EL (cell line): ENCODE measurements at regions not wholly inside any gene's neighbourhood (a gene's known extent, or its start where the extent isn't known, plus 50 kb on each side); places are given as distances from the start of the nearest gene placed in this dataset.
"Not testable (repeated sequence)": the region's sequence is repeated elsewhere in the genome, so short reads cannot be mapped to it uniquely, and the experiment has no call there.

ENCODE experiments used
- DNase-seq: peaks from one replicate; pipeline ENCODE4 v3.0.0-alpha.2; 2016

DNA sequence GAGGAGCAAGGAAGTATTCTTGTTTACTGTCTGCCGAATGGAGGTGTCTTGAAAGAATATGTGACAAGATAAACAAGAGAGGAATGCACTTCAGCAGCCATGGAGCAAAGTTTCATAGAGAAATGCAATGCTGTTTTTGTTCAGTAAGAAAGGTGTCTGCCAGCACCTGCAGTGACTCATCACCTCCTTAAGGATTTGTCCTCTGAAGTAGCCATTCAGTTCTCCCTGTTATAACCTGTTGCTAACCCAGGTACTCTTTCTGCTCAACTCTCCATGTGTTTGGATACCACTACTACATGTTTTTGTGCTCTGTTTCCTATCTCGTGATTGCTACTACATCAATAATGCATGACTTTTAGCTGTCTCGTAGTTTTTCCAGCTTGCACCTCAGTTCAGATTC is 328.9 kb downstream of the CHL1 start:
- DNase-seq = no peak

DNA sequence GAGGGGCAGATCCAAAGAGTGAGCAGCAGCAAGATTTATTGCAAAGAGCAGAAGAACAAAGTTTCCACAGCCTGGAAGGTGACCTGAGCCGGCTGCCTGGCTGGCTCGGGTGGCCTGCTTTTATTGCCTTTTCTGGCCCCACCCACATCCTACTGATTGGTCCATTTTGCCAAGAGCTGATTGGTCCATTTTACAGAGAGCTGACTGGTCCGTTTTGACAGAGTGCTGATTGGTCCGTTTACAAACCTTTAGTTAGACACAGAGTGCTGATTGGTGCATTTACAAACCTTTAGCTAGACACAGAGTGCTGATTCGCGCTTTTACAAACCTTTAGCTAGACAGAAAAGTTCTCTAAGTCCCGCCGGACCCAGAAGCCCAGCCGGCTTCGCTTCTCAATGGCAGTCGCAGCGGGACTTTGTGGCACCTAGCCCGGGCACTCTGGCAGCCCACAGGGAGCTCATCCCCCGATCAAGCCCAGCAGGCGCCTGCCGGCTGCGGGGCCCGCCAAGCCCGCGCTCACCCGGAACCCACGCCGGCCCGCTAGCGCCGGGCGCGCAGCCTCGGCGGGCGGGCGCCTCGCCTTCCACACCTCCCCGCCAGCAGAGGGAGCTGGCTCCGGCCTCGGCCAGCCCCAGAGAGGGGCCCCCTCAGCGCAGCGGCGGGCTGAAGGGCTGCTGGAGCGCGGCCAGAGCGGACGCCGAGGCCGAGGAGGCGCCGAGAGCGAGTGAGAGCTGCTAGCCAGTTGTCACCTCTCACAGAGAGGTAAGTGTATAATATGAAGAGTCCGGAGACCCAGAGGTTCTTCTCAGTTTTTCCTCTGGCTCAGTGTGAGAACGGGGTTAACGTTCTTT is 339.2 kb downstream of the CHL1 start:
- no peak for DNase-seq

- DNase-seq = no peak
These were observed 339.9 kb downstream of the CHL1 start for GRCh38 chr3:536417-536813.

DNA sequence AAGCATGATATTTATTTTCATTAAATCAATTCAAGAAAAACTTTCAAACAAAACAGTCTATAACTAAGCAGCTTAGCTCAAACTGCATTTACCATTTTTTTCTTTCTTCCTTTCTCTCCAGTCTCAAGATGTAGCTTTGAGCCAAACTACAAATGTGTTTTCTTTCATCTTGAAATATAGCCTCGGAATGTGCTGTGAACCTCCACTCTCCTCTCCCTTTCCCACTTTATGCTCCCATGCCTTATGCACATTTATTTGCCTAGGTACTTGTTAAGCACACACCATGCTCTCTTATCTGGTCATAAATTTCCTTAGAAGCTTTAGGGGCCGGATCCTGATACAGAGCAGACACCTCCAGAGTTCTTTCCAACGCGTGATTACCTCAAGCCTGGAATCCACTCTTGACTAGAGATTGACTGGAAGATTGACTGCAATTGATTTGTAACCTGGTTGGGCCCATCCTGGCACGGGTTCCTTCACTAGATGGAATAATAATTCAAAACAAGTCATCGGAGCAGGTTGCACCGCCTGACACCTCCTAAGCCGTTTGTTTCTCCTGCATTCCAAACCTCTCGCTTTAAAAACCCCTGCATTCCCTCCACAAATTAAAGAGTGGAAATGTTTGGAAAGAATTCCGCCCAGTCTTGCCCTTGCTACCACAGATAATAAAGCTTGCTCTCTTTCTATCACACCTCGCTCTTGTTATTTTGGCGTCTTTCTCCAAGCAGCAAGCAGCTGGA is 344.7 kb downstream of the CHL1 start:
- no peak for DNase-seq

GRCh38 chr3:542021-542420 is 345.5 kb downstream of the CHL1 start:
- no peak for DNase-seq

- DNase-seq = no peak
These were observed 353.1 kb downstream of the CHL1 start for GRCh38 chr3:549636-550035.

DNA sequence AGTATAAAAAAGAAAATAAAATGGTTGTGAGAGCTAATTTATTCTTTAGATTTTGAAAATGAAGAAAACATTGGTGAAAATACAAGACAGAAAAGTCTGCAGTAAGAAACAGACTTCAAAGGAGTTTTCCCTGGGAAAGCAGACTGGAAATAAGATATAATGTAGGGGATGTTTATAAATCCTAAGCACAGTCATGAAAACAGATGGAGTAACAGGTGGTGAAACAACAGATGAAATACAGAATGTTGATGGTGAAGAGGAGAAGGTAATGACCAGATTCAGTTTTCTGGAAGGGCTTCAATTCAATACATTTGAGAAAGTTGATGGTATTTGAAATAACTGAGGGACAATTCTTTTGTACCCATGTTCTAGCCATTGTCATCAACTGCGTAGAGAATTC is 353.9 kb downstream of the CHL1 start:
- no peak for DNase-seq

- DNase-seq = no peak
These were observed 361.4 kb downstream of the CHL1 start for GRCh38 chr3:557972-558371.

- no peak for DNase-seq
These were observed 371.1 kb downstream of the CHL1 start for GRCh38 chr3:567488-568185.

DNA sequence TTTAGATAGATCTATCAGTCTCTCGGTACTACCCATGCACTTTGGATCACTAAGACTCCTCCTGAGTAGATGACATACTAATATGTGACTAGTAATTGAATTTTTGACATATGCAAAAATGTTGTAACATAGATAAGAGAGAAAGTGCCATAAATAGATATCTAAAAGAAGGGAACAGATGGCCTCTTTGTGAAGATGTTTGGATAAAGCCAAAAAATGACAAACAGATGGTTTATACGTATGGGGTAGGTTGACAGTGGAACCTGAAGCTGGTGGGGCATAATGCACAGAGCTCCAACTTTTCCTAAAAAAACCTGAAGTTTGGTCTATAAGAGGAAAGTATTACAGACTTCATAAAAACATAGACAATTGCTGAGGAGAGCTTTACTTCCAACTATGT is 383.0 kb downstream of the CHL1 start:
- DNase-seq = not testable (repeated sequence)

GRCh38 chr3:589066-589465 is 392.5 kb downstream of the CHL1 start:
- not testable (repeated sequence) for DNase-seq

DNA sequence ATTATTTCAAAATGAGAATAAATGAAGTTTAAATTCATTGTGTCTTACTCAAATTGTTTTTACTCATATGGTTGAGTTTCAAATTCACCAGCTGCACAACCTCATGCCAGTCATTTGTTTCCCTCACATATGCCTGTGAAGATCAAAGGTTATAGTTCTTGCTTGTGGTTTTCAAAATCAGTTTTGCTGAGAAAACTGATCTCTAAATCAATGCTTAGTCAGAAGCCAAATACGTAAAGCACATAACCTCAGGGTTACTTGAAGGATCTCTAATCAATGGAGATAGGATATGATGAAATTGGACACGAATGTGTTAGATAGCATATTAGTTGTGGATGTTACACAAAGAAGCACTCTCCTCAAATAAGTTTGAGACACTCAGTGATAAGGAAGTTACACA is 400.7 kb downstream of the CHL1 start:
- DNase-seq = not testable (repeated sequence)

- DNase-seq = not testable (repeated sequence)
These were observed 401.2 kb downstream of the CHL1 start for GRCh38 chr3:597746-598145.

DNA sequence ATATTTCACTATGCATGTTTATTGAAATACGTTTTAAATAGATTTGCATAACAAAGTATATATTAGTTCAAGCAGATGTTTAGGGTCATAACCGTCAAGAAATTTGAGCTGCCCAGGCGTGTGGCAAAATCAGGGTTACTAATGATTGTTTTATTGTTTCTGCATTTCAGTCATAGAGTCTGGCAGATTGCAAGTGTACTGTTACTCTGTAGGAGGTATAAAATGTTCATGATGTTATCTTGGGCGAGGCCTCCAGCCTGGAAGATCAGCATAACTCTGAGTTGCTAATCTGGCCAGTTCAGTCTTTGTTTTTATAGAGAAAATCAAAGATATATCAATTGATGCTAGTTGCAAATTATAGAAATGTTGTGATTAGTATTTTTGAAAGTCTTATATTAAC is 410.9 kb downstream of the CHL1 start:
- DNase-seq = not testable (repeated sequence)

GRCh38 chr3:621714-622113 is 425.2 kb downstream of the CHL1 start:
- no peak for DNase-seq

DNA sequence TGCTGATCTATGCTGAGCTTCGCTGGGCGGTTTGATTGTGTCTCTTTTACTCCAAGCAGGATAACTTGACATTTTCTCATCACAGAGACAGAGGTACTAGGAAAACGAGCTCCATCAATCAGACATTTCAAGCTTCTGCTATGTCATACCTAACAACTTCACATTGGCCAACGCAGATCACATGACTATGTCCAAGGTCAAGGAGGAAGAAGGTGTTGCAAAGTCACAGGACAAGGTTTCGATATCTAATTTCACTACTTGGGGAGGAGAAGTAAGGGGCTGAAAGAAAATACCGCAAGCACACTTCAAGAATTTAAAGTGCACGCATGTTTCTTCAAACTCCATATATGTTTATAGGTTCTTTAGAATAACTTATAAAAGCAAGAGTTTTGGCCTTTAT is 425.8 kb downstream of the CHL1 start:
- DNase-seq = no peak

DNA sequence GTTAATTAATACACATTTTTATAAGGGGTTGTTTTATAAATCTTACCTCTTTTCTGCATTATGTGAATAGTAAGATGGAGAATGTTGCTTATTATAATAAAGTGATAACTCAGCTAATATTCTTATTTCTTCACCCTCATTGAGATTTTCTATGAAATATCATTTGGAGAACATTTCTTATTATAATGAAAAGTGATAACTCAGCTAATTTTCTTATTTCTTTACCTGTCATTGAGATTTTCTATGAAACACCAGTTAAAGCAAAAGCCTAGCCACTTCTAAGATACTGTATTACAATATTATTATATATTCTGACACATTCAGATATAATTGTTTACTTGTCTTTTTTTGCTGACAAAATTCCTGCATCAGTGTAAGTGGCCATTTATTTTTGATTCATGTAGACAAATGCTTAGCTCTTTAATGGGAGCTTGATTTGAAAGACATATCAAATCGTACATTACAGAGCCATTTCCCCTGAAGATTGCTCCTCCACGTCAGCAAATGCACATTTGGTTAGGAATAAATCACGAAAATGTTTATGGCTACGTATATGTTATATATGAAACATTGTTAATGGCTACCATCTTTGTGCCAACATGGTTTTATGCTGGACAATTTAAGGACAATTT is 427.5 kb downstream of the CHL1 start:
- no peak for DNase-seq

DNA sequence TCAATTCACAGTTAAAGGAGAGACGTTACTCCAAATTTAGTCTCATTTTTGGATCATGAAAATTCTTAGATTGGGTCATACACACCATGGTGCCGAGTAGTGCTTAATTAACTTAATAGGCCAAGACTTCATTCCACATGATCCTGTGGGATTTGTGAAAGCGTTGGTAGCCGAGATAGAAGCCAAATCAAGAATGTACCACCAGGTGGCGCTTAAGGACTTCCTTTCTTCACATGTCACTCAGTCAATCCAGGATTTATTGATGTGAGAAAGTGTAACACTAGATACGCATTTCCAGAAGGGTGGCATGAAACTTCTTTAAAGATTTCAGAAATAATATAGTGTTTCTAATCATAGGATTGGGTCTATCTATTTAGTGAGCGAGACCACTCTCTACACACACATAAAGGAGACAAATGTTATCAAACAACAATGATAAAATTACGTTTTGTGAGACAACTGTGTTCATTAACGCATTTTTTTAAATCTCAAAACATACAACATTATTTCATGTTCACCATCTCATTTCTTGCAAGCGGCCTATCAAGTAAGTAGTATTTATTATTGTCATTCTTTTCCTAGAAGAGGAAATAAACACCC is 436.1 kb downstream of the CHL1 start:
- DNase-seq = peak; percentile 7

GRCh38 chr3:634511-634910 is 437.9 kb downstream of the CHL1 start:
- no peak for DNase-seq

DNA sequence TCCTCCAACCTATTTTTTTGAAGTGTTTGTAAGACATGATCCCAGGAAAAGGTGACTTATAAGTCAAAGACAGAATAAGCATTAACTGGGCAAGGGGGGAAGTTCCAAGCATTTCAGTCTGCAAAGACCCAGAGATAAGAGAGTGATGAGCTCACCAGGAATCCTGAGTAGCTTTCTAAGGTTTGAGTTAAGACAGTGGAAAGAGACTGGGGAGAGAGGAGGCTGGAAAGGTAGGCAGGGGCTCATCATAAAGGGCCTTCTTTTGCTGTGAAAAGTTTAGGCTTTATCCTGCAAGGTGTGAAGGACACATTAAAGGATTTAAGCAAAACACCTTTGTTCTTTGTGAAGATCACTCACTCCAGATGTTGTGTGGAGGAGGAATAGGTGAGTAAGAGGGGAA is 438.8 kb downstream of the CHL1 start:
- DNase-seq = no peak

- DNase-seq = no peak
These were observed 446.8 kb downstream of the CHL1 start for GRCh38 chr3:643376-643775.

GRCh38 chr3:655824-656223 is 437.0 kb upstream of the CNTN6 start:
- DNase-seq = no peak

DNA sequence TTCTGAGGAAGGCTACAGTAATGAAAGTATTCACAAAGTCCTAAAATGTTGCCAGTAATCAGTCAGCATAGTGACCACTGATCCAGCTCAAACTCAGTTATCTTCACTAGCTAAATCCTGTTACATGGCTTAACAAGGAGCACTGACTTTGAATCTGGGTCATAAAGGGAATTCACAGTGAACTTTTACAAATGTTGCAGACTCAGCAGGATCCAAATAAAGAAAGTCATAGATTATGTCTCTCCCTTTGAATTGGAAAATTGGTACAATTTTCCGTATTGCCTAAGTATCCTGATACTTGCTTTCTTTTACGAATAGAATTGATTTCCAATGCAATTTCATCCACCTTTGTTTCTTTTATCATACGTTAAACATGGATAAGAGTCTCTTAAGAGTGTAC is 431.5 kb upstream of the CNTN6 start:
- DNase-seq = no peak
